ENCODE measurements at regions not wholly inside any gene's neighbourhood (a gene's known extent, or its start where the extent isn't known, plus 50 kb on each side); places are given as distances from the start of the nearest gene placed in this dataset.
"Not testable (repeated sequence)": the region's sequence is repeated elsewhere in the genome, so short reads cannot be mapped to it uniquely, and the experiment has no call there.

- DNase-seq (ENCODE audit: extremely low spot score, insufficient read length, low read depth) (no peak), FAIRE-seq (no peak)
These were observed 117.5 kb upstream of the CRIM1 start for GRCh38 chr2:36238106-36238505.

- FAIRE-seq (no peak), DNase-seq (ENCODE audit: extremely low spot score, insufficient read length, low read depth) (no peak)
These were observed 119.7 kb upstream of the CRIM1 start for GRCh38 chr2:36235882-36236281.

GRCh38 chr2:36235426-36235825 is 120.2 kb upstream of the CRIM1 start:
- FAIRE-seq (no peak), DNase-seq (ENCODE audit: extremely low spot score, insufficient read length, low read depth) (no peak)

- DNase-seq (ENCODE audit: extremely low spot score, insufficient read length, low read depth) (no peak), FAIRE-seq (no peak)
These were observed 132.3 kb upstream of the CRIM1 start for GRCh38 chr2:36223259-36223658.

- FAIRE-seq (no peak), DNase-seq (ENCODE audit: extremely low spot score, insufficient read length, low read depth) (no peak)
These were observed 133.1 kb upstream of the CRIM1 start for GRCh38 chr2:36222485-36222884.

GRCh38 chr2:36214691-36215090 is 140.9 kb upstream of the CRIM1 start:
- DNase-seq (ENCODE audit: extremely low spot score, insufficient read length, low read depth) (no peak), FAIRE-seq (no peak)

GRCh38 chr2:36203366-36203765 is 152.2 kb upstream of the CRIM1 start:
- no peak for DNase-seq (ENCODE audit: extremely low spot score, insufficient read length, low read depth)
- no peak for FAIRE-seq

- DNase-seq (ENCODE audit: extremely low spot score, insufficient read length, low read depth) (no peak), FAIRE-seq (no peak)
These were observed 158.2 kb upstream of the CRIM1 start for GRCh38 chr2:36197181-36197971.

- FAIRE-seq (no peak), DNase-seq (ENCODE audit: extremely low spot score, insufficient read length, low read depth) (no peak)
These were observed 161.9 kb upstream of the CRIM1 start for GRCh38 chr2:36193680-36194079.

GRCh38 chr2:36192983-36193382 is 162.6 kb upstream of the CRIM1 start:
- DNase-seq (ENCODE audit: extremely low spot score, insufficient read length, low read depth): no peak
- FAIRE-seq: no peak

GRCh38 chr2:36190097-36190496 is 165.5 kb upstream of the CRIM1 start:
- no peak for FAIRE-seq

GRCh38 chr2:36185624-36186023 is 170.0 kb upstream of the CRIM1 start:
- FAIRE-seq: no peak
- DNase-seq (ENCODE audit: extremely low spot score, insufficient read length, low read depth): no peak

More at GRCh38 chr2:36190097-36190496, 165.5 kb upstream of the CRIM1 start:
- DNase-seq (ENCODE audit: extremely low spot score, insufficient read length, low read depth): no peak

- no peak for FAIRE-seq
- no peak for DNase-seq (ENCODE audit: extremely low spot score, insufficient read length, low read depth)
These were observed 170.7 kb upstream of the CRIM1 start for GRCh38 chr2:36184848-36185247.

- FAIRE-seq; DNase-seq (ENCODE audit: extremely low spot score, insufficient read length, low read depth): not testable (repeated sequence)
These were observed 174.6 kb upstream of the CRIM1 start for GRCh38 chr2:36180789-36181482.

- FAIRE-seq; DNase-seq (ENCODE audit: extremely low spot score, insufficient read length, low read depth): not testable (repeated sequence)
These were observed 175.3 kb upstream of the CRIM1 start for GRCh38 chr2:36180293-36180692.

- not testable (repeated sequence) for FAIRE-seq; DNase-seq (ENCODE audit: extremely low spot score, insufficient read length, low read depth)
These were observed 175.8 kb upstream of the CRIM1 start for GRCh38 chr2:36179668-36180269.

GRCh38 chr2:36178384-36178783 is 177.2 kb upstream of the CRIM1 start:
- DNase-seq (ENCODE audit: extremely low spot score, insufficient read length, low read depth) (no peak), FAIRE-seq (no peak)

GRCh38 chr2:36177282-36177681 is 178.3 kb upstream of the CRIM1 start:
- DNase-seq (ENCODE audit: extremely low spot score, insufficient read length, low read depth) (no peak), FAIRE-seq (no peak)

GRCh38 chr2:36174920-36175319 is 180.7 kb upstream of the CRIM1 start:
- no peak for FAIRE-seq
- no peak for DNase-seq (ENCODE audit: extremely low spot score, insufficient read length, low read depth)

- no peak for FAIRE-seq
- DNase-seq (ENCODE audit: extremely low spot score, insufficient read length, low read depth): no peak
These were observed 181.7 kb upstream of the CRIM1 start for GRCh38 chr2:36173760-36174404.

- no peak for FAIRE-seq
- no peak for DNase-seq (ENCODE audit: extremely low spot score, insufficient read length, low read depth)
These were observed 182.8 kb upstream of the CRIM1 start for GRCh38 chr2:36172824-36173223.
